DMS 273 (cell line): ENCODE measurements at regions not wholly inside any gene's neighbourhood (a gene's known extent, or its start where the extent isn't known, plus 50 kb on each side); places are given as distances from the start of the nearest gene placed in this dataset.
"Not testable (repeated sequence)": the region's sequence is repeated elsewhere in the genome, so short reads cannot be mapped to it uniquely, and the experiment has no call there.

ENCODE experiments used
- DNase-seq: peaks from one replicate; lab custom pipeline; 2025; ENCODE audit not compliant: unreplicated experiment; lab: John Stamatoyannopoulos, UW

DNA sequence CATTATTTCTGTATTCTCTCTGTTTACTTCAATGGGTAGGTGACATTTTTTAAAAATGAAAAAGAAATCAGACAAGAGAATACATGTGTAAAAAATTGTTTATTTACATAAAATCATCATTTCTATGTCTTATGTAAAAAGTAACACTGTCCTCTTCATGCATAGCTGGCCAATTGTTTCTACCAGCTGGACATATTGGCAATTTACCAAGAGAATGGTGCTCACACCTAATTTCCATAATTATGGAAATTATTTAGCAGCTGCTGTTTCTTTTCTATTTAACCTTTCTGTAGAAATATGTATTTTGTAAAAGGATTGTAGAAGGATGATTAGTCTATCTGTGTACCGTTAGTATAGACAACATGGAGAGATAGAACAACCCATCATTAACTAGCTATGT is 791.9 kb downstream of the TRIB2 start:
- peak; percentile 18 for DNase-seq

DNA sequence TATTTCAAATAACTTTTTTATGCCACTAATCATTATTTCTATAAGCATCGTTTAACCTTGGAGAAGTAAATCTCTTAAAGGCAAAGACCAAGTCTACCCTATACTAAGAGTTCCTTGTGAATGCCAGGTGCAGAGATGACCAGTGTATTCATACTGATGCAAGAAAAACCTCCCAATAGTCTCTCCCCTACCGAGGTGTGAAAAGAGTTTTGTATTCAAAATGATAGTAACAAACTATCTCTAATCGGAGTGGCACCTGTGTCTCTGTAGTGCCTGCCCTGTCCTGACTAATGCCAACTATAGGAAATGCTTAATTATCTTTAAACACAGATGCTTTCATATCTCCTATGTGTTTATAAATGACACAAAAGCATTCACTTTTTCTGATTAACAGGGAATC is 798.5 kb downstream of the TRIB2 start:
- DNase-seq: no peak

DNA sequence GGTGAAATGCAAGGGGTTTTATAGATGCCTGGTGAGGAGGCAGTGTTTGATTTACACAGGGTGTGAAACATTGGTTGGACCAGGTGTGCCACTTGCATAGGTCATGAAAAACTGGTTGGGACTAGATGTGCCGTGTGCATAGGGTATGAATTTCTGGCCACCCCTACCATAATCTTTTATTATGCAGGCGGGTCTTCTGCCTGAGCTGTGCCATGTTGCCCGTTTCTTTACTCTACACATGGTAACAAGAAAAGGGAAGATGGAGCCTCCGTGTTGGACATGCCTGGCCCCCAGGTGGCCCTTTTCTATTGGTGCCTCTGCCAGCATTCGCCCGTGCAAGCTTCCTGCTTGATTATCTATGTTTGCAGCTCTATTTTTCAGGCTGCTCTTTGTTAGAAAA is 805.4 kb downstream of the TRIB2 start:
- no peak for DNase-seq

DNA sequence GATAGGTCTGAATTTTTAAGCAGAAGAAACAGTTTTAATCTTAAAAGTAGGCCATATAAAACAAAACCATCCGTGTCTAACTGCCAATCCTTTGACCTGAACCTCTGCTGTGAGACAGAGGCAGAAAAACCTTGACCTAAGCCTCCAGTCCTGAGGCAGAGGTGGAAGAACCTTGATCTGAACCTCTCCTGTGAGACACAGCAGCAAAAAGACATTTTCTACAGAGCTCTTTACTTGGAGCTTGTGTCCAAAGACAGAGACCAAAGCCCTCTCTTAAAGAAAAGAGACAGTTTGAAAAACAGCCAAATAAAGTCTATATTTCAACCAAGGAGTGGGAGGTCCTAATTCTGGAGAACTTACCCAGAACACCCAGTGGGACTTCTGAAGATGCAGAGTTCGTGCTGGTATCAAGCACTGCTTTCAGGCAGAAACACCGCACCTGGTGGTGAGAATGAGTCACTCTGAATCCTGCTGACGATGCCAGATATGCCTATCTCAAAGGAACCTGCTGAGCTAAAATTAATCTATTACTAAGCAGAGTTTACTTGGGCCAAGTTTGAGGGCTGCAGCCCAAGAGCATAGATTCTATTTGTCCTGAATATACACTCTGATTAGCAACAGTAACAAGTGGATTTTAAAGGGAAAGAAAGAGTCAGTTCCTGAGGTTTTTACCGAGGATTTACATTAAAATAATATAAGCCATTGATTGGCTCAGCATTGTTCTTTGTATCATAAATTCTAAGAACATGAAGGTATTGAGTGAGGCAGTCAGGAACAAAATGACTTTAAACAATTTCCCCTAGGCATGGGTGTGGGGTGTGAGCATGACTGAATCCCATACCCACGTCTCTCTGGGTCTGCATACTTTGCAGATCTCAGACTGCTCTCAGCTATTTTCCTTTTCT is 806.4 kb downstream of the TRIB2 start:
- DNase-seq: peak; percentile 14

DNA sequence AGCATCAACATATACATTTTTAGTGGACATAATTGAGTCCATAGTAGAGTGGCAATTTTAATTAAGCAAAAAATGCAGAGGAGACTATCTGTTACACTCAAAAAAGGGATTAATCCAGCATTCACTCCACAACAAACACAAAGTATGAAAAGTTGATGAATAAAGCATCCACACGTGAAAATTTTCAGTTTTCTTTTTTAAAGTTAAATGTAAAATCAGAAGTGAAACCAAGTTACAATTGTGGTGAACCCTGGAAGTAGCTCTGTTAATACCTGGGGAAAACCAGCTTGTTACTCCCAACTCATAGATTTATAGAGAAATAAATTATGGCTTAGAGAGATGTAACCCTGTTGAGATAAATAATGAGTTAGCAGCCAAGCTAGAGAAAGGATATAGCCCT is 807.8 kb downstream of the TRIB2 start:
- no peak for DNase-seq

DNA sequence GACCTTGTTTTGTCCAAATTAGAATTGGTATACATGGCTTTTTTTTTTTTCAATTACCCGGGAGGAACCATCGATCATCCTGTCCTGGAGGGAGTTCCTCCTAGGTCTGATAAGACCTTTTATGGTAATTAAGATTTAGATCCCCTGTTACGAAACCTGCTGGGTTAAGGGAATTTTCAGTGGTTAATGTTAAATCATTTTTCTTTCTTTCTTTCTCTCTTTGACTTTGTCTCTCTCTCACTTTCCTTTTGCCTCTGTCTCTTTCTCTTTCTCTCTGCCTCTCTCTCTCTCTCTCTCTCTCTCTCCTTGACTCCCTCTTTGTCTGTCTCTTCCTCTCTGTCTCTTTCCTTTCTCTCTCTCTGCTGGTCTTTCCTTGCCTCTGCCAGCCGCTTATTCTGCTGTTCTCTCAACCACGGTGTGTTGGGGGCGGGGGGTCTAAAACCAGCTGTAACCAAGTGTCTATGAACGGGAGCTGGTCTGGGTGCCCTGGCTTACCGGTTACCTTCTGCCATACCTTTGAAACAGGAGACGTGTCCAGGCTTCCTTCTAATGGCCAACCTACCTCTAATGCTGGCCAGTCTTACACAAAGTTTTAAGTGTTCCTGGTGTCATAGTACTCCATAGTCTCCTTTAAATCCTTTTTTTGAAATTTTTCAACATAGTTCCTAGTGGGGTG is 815.1 kb downstream of the TRIB2 start:
- DNase-seq: not testable (repeated sequence)

DNA sequence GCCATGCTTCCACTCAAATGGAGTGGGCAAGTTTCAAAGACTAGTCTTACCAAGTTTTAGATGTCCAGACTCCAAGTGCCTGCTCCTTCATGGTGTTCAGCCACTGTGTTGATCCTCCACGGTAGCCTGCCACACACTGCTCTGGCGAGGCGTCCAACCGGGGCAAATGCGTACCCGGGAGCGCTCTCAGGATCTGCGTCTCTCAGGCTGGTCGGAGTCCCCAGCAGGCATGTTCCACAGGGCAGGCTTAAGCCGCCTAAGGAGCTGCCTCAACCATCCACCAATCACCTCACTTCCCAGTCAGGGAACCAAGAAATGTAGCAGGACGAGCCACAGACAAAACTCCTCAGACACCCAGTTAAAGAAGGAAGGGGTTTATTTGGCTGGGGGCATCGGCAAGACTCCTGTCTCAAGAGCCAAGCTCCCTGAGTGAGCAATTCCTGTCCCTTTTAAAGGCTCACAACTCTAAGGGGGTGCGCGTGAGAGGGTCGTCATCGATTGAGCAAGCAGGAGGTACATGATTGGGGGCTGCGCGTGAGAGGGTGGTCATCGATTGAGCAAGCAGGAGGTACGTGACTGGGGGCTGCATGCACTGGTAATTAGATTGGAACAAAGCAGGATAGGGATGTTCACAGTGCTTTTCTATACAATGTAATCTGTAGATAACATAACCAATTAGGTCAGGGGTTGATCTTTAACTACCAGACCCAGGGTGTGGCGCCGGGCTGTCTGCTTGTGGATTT is 816.2 kb downstream of the TRIB2 start:
- DNase-seq: not testable (repeated sequence)

DNA sequence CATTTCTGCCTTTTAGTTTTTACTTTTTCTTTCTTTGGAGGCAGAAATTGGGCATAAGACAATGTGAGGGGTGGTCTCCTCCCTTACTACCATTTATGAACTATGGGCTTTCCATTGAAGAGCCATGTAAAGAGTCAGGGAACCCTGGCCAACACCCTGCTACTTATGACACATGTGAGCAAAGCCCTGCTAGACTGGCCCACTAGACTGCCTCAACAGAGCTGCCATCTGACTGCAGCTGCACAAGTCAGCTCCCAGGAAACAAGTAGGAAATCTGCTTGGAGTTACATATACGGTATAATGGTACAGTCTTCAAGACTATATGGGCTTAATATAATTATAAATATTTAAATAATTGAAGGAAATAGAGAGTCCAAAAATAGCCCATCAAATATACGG is 816.8 kb downstream of the TRIB2 start:
- DNase-seq: no peak

DNA sequence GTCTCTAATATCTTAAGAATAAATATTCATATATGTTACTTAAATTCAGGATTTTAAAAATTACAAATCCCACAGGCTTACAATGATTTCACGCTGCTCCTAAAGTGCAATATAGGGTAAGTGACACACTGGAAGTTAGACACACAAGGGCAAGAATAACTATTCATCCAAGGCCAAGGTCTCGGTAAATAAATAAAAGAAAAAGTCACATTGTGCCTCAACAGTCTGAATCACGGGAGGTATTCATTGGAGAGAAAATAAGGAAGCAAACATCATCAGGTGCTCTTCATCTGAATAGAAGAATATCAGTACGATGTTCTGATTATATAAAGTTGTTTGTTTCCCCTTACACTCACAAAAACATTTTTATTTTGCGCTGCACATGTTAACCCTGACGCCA is 820.2 kb downstream of the TRIB2 start:
- DNase-seq: no peak

DNA sequence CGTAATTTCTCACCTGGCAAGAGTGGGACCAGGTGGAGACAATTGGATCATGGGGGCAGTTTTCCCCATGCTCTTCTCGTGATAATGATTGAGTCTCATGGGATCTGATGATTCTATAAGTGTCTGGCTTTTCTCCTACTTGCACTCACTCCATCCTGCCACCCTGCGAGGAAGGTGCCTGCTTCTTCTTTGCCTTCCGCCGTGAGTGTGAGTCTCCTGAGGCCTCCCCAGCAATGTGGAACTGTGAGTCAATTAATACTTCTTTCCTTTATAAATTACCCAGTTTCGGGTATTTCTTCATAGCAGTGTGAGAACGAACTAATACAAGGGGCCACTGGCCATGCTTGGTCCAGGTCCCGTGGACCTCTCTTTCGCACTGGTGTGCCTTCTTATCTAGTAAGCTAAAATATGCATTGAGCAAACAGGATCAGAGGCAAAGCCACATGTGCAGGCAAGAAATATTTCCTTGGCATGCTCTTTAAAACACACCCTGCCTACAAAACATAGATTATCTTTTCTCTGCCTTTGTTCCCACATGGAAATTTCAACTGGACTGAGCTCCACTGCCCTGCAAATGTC is 821.1 kb downstream of the TRIB2 start:
- no peak for DNase-seq

DNA sequence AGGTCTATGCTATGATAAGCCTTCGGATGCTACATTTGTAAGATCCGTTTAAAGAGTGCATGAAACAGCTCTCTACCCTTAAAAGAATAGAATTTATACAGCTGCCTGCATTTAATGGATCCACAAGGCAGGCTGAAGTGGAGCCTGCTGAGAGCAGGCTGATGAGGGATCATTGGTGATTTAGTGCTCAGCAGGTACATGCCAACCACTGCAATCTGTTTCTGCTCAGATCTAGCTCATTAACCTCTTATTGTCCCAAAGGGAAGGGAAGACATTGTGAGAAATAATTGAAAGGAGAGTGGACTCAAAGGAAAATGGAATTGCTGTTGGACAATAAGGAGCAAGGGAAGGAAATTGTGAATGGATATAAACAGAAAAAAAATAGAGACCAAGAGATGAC is 822.6 kb downstream of the TRIB2 start:
- no peak for DNase-seq

DNA sequence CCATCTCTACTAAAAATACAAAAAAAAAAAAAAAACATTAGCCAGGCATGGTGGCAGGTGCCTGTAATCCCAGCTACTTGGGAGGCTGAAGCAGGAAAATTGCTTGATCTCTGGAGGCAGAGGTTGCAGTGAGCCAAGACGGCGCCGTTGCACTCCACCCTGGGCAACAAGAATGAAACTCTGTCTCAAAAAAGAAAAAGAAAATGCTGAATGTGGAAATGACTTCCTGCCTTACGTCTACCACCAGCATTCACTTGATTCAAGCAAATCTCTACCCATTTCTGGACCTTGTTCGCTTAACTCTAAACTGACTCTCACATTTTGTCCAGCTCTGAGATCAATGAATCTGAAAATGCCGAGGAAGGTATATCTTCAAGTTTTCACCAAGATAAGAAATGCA is 825.3 kb downstream of the TRIB2 start:
- no peak for DNase-seq

DNA sequence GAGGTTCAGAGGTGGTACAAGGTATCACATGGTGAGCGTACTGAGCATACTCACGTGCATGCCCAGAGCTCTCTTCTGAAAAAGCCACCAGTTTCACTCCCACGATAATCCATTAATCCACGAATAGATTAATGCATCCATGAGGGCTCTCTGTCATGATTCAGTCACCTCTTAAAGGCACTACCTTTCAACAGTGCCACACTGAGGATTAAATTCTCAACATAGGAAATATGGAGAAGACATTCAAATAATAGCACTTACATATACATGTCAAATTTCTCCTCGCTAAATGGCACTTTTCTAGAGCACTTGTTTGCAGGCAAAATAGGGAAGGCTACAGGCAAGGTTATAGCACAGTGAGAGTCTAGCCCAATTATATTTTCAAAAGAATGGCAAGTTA is 825.9 kb downstream of the TRIB2 start:
- no peak for DNase-seq

DNA sequence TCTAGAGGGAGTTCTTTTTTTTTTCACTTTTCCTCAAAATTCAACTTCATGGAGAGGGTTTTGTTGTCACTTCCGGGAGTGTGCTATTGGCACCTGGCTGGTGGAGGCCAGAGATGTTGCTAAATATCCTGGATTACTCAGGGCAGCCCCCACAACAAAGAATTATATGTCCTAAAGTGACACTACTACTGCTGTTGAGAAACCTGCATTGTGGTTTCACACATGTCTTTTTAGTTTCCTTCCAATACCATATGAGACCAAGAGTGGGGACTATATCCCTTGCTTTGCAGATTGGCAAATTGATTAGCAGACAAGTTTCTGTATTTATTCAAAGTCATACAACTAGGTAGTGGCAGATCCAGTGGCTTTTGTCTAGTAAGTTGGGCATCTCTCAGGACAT is 826.8 kb downstream of the TRIB2 start:
- DNase-seq: no peak

DNA sequence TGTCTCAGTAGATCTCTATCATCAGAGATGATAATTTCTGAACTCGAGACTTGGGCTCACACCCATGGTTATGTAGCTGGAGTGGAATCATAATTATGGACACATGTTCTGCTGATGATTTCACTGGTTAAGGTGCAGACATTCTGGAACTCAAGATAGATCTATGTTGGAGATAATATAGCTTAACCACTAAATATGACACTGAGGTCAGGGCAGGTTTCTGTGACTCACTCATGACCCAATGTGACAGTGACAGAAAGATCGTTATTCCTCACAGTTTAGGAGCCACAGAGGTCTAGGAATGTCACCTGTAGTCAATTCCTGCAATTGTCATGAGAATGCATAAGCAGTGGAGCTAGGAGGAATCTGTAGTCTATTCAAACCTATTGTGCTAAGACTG is 828.6 kb downstream of the TRIB2 start:
- no peak for DNase-seq

DNA sequence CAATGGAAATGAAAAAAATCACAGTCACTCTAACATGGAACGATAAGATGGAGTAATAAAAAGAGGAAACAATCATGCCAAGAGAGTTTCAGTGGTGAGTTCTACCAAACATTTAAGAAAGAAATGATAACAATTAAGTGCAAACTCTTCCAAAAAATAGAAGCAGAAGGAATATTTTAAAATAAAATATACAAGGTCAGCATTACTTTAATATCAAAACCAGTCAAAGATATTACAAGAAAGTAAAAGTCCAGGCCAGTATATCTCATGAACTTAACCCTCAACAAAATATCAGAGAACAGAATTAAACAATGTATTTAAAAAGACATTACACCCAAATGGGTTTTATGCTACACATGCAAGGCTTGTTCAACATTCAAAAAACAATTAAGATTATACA is 829.4 kb downstream of the TRIB2 start:
- no peak for DNase-seq

DNA sequence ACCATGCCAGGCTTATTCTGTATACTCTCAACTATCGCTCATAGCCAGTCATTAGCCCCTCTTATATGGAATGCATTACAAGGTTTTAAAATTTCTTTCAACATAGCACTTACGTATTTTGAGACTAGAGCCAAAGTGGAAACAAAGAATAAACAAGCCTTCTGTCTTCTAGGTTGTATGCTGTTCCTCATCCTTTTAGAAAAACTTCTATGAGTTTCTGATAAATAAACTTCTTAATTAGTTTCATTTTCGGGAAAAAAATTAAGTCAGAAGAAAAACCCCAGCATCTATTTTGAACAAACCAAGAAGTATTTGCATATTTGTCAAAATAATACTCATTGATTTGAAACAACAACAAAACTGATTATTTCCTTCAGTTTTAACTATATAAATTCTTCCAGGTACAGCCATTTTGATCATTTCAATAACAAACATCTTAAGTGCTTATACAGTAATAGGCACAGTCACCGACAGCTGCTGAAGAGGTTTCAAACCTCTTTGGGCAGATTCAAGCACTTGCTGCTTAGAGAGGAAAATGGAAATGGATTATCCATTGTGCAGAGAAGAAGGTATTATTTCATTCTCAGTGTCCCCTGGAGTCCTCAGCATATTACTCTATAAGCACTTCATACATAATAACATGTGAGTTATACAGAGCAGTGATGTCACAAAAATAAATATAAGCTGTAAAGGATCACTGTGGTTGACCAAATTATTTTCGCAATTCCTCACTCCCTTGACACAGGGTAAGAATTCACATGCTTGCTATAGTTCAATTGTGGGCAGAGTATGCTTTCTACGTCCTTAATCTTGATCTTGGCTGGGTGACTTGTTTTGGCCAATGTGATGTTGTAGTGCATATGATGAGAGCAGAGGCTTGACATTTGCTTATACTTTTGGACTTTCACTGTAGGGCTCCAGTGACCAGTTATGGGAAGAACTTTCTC is 833.8 kb downstream of the TRIB2 start:
- DNase-seq: no peak

DNA sequence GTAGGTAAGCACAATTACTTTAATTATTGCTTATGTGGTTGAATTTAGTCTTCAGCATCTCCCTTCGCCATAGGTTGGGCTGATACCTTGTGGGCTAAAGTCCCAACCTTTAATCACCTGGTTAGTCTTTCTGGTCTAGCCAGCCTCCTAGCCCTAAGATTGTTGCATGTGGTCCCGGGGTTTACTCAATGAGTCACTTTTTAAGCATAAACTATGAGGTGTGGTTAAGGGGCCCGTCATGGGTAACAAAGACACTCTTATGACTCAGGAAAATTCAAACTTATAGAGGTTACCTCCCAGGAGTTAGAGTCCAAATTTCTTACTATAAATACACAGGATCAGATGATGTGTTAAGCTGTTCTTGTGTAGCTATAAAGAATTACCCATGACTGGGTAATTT is 841.6 kb downstream of the TRIB2 start:
- DNase-seq: no peak

DNA sequence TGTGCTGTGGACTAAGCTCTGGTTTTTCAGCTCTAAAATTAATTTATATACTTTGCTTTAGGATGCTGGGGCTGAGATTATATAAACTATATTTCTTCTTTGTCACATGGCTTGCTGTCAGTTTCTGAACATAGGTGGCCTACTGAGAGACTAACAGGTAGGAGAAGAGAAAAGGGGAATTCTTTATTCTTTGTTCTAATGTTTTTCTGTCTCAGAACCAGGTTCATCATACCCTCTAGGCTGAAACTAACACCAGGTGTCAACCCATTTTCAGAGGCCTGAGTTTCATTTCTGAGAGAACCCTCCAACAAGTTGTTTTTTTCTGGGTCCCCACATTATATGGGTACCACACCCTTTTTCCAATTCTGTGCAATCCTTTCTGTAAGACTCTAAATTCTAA is 843.6 kb downstream of the TRIB2 start:
- DNase-seq: no peak

DNA sequence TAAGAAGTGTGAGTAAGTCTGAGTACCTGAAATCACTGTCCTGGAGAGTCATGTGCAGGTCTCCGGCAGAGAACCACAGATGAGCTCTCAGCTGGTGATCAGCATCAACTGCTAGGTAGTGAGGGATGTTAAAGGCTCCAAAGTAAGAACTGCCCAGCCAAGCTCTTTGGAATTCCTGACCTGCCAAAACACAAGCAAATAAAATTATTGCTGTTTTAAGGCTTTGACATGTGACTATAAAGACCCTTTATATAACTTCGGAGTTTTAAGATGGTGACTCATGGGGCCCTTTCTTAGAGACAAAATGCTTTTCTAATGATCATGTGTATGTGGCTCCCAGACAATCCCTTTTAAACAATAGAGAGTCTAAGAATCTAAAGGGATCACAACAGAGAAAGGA is 855.7 kb downstream of the TRIB2 start:
- DNase-seq: no peak
